ENCODE measurements at regions not wholly inside any gene's neighbourhood (a gene's known extent, or its start where the extent isn't known, plus 50 kb on each side); places are given as distances from the start of the nearest gene placed in this dataset.

GRCh38 chr6:158920311-158920905 lies 79.6 kb downstream of the RSPH3 start:
- Mint-ChIP-seq H3K9me3 (no peaks in the 10 kb centered on the region), H3K36me3 (ENCODE audit: low read depth) (no peaks in the 10 kb centered on the region), H3K4me1 (ENCODE audit: low read depth) (peaks cover 30% of the 10 kb centered on the region), H3K27me3 (ENCODE audit: insufficient read depth) (peaks cover 4% of the 10 kb centered on the region), H3K4me3 (no peak overlapping the region), H3K27ac (no peak overlapping the region)
- no peak for DNase-seq
- TF ChIP-seq CTCF (IDR thresholded peaks at IDR 0.05) = no peak

- H3K27me3 Mint-ChIP-seq (ENCODE audit: insufficient read depth) = peaks cover 2% of the 10 kb centered on the region
- H3K36me3 Mint-ChIP-seq (ENCODE audit: low read depth) = no peaks in the 10 kb centered on the region
- no peak for DNase-seq
- no peak overlapping the region for H3K27ac Mint-ChIP-seq
- H3K4me1 Mint-ChIP-seq (ENCODE audit: low read depth) = peaks cover 30% of the 10 kb centered on the region
- no peak overlapping the region for H3K4me3 Mint-ChIP-seq
- no peaks in the 10 kb centered on the region for H3K9me3 Mint-ChIP-seq
- TF ChIP-seq CTCF (IDR thresholded peaks at IDR 0.05) = no peak
These were observed 80.1 kb downstream of the RSPH3 start for GRCh38 chr6:158919865-158920264.

- H3K4me1 Mint-ChIP-seq (ENCODE audit: low read depth) = peaks cover 21% of the 10 kb centered on the region
- no peak for TF ChIP-seq CTCF (IDR thresholded peaks at IDR 0.05)
- DNase-seq = no peak
- H3K36me3 Mint-ChIP-seq (ENCODE audit: low read depth) = no peaks in the 10 kb centered on the region
- peaks cover 6% of the 10 kb centered on the region for H3K27me3 Mint-ChIP-seq (ENCODE audit: insufficient read depth)
- H3K4me3 Mint-ChIP-seq = no peak overlapping the region
- no peaks in the 10 kb centered on the region for H3K9me3 Mint-ChIP-seq
- H3K27ac Mint-ChIP-seq = no peak overlapping the region
These were observed 83.4 kb downstream of the RSPH3 start for GRCh38 chr6:158916617-158917016.

GRCh38 chr6:158914923-158915322 lies 85.1 kb downstream of the RSPH3 start:
- no peak for DNase-seq
- H3K4me3 Mint-ChIP-seq = no peak overlapping the region

GRCh38 chr6:158913580-158913979 lies 86.4 kb downstream of the RSPH3 start:
- Mint-ChIP-seq H3K27ac (no peak overlapping the region), H3K36me3 (ENCODE audit: low read depth) (no peaks in the 10 kb centered on the region), H3K4me3 (no peak overlapping the region), H3K9me3 (no peaks in the 10 kb centered on the region), H3K4me1 (ENCODE audit: low read depth) (peaks cover 11% of the 10 kb centered on the region), H3K27me3 (ENCODE audit: insufficient read depth) (peaks cover 8% of the 10 kb centered on the region; the same call in 1 of the 2 replicates)
- no peak for TF ChIP-seq CTCF (IDR thresholded peaks at IDR 0.05)
- no peak for DNase-seq

More at GRCh38 chr6:158914923-158915322, 85.1 kb downstream of the RSPH3 start:
- TF ChIP-seq CTCF (IDR thresholded peaks at IDR 0.05) = no peak
- Mint-ChIP-seq H3K9me3 (no peaks in the 10 kb centered on the region), H3K27ac (no peak overlapping the region; the same call in 1 of the 2 replicates), H3K4me1 (ENCODE audit: low read depth) (peaks cover 16% of the 10 kb centered on the region), H3K27me3 (ENCODE audit: insufficient read depth) (peaks cover 7% of the 10 kb centered on the region; the same call in 1 of the 2 replicates), H3K36me3 (ENCODE audit: low read depth) (no peaks in the 10 kb centered on the region)
